GM19025 (cell line): ENCODE measurements at regions not wholly inside any gene's neighbourhood (a gene's known extent, or its start where the extent isn't known, plus 50 kb on each side); places are given as distances from the start of the nearest gene placed in this dataset.

Source experiments
- ATAC-seq: cut with Tn5 transposase; IDR thresholded peaks from one replicate; pipeline ENCODE4 v1.9.1; 2021; ENCODE audit warnings: mild to moderate bottlenecking, low read depth, moderate library complexity; ENCODE audit not compliant: unreplicated experiment

DNA sequence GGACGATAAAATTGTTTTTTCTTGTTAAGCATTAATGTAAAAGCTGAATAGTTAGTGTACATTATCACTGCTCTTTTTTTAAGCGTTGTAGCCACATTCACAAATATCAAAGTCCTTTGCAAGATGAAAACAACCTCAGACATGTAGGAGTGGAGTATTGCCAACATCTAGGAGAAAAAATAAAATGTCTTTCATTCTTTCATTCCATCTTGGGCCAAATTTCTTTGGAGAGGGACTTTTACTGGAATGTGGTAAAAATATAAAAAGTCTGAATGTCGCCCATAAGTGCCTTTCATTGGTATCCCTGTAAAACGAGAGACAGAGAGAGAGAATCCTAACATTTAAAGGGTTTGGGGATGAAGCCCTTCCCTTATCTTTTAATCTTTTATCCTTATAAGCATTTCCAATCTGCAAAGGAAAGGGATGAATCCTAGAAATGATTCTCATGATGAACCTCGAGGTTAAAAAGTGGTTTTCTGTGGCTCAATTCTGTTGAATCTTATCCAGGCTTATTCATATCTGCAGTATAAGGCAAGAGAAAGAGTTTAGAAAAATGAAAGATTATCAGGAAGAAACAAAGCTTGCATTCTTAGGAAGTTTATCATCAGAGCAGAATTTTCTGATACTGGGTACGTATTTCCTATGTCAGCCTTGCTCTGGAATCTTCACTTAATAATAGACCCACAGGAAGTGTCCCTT, 1031.7 kb downstream of the MCTP2 start:
- no peak for ATAC-seq

DNA sequence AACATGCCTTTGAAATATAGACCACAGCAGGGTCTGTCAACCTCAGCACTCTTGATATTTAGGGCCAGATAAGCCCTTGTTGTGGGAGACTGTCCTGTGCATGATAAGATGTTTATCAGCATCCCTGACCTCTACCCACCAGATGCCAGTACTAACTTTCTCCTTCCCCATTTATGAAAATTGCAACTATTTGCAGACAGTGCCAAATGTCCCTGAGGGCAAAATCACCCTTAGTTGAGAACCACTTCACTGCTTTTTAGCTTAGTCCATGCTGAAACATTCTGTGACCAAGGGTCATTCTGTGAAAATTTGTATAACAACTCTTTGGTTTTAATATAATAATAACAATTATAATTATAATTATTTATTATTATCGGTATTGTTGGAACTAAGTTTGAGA, 1032.4 kb downstream of the MCTP2 start:
- no peak for ATAC-seq

DNA sequence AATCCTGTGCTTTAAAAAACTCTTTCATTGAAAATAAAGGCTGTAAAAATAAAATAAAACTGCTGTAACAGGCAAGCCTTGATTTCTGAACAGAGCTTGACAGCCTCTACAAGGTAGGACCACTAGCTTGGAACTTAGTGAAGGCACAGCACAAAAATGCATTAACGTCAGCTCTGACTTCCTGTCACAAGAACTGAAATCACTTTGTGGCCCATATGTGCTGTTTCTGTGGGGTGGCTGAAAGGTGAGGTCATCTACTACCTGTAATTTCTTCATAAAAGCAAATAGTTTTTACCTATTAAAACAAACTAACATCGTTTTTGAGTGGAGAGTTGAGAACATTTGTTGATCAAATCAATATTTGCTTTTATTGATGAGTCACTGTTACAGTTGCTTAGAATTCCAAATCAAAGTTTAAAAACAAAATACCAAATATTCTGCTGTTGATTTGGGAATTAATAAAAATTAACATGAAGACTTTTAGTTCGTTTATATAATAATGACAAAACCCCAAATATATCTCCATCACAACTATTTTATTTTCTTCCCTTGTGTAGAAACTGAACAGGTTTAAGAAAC, 1034.1 kb downstream of the MCTP2 start:
- no peak for ATAC-seq

DNA sequence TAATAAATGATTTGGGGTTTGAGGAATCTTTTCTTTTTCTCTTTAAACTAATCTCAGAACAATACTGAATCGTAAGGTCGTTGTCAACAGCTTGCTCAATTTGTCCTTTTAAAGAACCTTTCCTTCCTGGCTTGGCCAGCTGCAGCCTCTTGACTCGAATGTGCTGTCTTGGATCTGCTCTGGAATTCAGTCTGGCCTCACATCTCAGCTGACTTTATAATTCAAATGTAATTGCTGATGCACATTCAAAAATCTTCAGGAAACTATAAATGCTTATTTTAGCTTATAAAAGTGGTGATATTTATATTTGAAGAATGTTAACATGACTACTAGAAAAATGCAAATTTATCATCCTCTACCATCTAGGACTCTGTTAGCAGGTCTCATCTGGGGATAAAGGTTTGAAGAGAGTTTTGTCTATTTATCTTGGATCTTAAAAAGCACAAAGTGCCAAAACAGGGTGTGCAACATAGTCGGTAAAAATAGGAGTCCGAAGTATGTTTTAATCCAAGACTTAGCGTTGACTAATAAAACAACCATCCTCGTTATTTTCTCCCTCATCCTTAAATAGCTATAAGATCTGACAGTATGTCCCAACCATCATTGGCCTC, 1035.2 kb downstream of the MCTP2 start:
- no peak for ATAC-seq

DNA sequence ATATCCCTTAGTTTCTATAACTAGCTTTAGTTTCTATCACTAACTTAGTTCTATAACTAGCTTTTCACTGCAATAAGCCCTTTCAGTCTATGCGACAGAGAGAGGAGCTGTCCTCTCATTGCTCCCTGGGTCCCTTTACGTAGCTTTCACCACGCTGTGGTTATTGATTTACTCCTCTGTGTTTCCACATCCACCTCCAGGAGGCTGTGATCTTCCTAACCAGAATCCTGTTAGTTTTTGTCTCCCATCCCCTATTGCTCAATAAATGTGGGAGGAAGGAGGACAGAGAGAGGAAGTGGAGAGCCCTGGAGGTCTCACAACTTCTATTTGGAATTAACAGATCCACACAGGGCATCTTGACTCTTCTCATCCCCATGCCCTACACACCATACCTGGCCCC, 1036.1 kb downstream of the MCTP2 start:
- no peak for ATAC-seq

DNA sequence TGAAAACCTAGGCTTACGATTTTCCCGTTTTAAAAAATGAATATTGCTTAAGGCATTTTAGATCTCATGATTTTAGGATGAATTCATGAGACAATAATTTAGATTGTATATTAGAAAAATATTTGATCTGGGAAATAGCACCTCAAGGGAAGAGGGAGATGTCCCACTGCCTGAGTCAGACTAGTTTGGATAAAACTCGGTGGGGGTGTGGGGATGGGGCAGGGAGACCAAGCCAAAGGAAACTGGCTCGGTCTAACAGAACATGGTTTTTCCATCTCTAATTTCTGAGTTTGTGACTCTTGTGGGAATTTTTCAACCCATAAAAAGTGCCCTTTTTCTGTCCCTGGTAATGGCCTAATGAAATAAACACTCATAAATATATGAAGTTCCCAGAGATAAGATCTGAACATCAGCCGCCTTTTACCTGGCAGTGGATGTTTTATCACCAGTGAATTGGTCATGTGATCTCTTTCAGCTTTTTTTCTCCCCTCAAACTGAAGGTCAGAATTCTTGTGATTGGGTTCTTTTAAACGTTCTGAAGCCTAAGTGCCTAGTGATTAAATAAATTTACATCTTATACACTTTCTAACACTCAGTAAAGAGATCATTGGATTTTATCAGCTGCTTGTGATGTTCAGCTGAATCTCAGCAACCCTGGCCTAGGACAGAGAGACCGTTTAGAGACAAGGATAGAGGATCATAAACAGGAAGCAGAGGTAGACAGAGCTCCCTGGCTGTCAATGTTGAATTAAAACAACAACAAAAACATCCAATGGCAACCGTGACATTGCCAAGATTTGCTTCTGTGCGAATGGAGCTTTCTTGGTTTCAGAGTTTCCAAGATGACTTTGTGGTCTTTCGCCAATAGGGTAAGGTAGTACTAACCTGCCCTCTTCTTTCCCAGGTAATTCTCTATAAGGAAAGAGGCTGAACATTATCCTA, 1038.2 kb downstream of the MCTP2 start:
- no peak for ATAC-seq

DNA sequence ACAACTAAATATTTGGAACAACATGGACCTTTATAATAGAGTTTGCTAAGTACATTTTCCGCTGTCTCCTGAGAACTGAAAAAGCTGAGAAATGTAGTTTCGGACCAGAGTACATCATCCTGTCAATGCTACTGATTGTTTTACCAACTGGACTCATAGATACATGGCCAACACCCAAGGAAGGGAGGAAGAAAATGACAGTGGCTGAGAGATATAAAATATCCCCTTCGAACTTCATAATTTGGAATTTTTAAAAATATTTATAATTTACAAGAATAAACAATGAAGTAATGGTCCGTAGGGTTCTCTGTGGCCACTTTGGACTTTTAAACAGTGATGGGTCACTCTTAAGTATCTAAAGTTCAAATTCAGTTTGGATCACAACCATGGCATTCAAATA, 1042.7 kb downstream of the MCTP2 start:
- no peak for ATAC-seq

DNA sequence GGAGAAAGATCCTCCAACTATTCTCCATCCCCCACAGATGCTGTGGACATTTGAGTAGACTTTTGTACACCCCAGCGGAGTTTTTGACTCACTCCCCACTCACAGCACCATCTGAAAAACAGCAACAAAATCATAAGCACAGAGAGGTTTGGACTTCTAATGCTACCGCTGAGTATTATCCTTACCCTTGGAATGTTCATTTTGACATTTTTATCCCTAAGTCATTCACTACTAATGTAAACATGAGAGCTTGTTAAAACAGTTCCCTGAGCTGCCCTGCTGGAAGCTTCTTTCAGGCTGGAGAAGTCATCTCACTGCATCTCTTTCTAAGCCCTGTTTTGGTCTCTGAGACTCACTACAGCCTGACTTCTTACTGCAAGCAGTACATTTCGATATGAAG, 1045.9 kb downstream of the MCTP2 start:
- ATAC-seq = no peak

DNA sequence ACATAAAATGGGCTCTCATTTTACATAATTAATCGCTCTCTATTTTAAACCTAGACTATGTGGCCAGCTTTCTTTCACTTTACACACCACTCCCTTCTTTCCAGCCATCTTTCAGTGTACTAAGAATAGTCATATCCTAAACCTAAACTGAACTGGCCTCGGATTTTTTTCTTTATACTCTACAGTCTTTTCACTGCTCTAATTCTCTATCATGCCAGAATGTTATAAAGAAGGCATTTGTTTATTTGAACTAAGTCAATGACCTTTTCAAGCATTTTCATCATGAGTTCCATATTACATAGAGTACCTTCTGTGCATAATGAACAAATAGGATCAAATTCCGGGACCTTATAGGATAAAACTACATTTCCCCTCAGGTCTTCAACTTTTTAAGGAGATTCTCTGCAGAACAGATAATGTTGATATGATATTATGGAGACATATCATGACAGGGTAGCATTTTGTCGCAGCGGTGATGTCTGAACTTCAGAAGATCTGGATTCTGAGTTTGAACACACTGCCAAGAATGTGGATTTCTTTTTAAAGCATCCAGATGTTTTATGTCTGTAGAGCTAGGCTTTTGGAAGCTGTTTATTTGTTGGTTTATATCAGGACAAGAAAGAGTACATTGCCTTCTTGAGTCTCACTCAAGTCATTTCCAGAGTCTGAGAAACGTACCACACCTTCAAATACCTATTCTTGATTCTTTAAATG, 1047.3 kb downstream of the MCTP2 start:
- ATAC-seq = no peak

DNA sequence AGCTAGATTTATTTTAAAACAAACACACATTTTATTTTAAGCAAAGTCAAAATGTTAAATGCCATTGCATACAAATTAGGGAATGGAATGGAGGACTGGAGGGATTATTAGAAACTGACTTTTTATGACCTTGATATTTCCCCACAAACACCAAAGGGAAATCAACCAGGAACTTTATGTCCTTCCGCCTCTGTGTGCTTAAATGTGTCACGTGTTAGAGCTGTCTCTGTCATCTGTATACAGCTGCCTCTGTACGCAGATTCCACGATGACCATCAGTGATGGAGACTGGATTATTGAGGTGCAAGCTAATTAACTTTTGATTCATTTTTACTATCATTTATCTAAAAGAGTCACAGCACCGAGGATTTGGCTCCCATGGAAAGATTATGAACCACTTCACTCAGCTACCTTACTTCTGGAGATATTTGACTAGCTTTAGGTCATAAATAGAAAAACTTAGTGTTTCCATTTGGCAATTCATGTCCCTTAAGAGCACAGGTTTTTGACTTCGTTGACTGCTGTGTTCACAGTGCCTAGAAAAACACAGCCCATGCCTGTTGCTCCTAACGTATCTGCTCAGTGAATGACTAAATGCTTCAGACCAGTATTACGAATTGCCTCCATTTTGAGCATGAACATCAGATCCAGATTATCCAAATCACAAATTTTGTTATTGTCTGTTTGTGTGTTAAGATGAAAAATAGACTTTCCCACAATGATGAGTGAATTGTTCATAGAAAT, 1048.1 kb downstream of the MCTP2 start:
- ATAC-seq = no peak

DNA sequence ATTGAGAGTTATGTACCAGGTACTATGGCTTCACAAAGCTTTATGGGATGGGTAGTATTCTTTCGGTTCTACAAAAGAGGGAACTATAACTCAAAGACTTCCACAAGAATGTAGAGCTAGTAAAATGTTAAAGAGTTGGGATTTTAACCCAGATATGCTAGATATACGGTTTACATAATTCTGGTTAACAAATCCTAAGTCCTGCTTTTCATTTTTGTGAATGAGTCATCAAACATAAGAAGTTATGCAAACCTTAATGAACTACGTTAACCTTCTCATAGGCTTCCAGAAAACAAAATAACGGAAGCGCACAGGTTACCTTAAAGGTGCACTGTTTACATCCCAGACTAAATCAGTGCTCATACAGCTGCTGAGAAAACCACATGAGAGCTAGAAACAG, 1049.3 kb downstream of the MCTP2 start:
- no peak for ATAC-seq

DNA sequence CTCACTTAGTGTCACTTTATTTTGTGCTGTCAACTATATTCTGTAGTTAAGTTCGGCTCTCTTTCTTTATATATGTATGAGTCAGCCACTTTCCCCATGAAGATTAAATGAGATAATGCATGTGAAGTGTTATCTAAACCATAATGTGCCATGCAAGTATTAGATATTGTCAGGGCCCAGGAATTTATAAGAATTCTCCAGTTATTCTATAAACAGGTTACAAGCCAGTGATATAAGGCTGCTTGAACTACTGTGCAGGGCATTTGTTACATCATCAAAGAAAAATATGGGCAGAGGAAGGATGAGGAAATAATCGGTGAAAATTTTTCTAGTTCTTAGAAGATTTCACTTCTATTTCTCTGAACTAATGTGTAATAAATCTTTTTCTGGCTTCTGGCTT, 1049.0 kb upstream of the NR2F2 start:
- no peak for ATAC-seq

DNA sequence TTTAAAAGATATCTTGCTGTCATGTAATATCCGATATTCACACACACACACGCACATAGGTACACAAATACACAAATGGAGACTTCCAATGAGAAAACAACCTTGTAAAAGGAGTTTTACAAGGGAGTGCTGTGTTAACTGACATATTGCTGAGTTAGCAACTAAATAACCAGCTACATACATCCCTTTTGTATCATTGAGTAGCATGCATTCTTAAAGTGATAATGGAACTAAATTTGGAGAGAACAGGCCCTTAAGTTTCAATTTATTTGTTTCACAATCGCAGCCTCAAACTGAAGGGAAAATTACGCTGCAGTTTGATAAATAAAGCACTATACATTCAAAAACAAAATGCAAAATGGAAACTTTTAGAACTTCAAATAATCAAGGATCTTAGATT, 1046.0 kb upstream of the NR2F2 start:
- no peak for ATAC-seq

DNA sequence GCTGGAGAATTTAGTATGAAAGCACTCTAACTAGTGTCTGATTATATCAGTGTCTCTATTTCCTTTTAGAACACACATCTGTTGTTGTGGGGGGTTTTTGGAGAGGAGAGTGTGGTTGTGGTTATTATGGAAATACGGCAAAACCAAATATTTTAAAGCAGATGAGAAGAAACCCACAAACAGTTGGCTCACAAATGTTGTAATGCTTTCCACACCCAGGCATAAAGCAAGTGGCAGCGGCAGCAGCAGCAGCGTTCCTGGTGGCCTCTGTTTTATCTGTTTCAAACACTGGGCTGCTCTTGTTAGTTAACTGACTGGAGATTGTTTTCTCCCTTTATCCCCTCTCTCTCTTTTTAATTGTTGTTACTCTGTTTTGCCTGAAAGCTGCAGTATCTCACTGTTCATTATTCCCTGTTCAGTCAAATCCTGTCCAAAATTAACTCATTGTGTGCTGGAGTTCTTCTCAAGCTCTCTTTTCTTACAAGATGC, 1045.5 kb upstream of the NR2F2 start:
- ATAC-seq = no peak

DNA sequence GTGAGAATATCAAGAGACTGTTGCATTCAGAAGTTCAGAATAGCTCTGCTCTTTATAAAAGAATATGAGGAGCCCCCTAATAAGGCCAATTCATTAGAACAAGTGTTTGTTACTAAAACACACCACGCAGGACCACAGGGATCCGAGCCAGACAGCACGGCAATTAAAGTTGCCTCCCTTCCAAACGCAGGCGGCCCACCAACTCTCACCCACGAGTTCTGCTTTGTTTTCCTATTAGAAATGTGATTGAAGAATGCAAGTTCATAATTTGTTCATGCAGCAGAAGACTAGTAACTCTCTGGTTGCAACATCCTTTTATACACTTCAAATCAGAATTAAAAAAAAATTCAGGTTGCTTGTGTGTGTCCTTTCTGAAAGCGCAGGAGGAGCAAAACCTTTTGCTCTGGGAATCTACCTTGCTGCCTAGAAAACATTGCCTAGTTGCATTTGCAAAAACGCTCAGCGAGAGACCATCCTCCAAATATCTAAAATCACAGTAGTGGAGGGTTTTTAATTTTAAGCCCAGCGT, 1044.1 kb upstream of the NR2F2 start:
- no peak for ATAC-seq

DNA sequence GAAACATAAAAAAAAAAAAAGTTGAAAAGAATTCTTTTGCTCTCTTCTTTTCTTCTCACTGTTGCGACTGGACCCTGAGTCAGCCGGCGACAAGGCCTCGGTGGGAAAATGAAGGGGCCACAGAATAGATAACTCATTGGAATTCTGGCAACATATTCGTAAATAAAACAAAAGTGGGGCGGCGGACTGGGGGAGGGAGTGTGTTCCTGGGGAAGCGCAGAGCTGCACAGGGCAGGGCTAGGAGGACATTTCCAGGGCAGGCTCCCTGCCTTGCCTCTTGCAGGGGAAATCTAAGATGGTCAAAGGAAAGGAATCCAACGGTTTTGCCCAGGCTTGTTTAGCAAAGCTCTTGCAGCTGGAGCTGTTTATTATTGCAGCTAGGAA, 1042.8 kb upstream of the NR2F2 start:
- ATAC-seq = no peak

DNA sequence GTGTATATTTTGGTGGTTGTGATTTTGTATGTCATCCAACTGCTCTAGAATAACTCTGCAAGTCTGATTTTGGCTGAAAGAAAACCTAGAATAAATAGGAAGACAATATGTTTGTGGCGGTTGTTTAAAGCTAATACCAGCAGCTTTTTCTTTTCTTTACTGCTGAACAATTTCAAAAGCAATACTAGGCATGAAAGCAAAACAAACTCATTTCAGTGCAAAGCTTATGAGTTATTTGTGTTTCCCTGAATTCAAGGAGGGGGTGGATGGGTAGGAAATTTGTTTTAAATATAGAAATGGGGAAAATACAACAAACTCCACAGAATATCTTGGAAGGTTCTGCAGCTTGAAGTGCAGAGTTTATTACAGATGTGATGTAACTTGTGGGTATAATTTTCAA, 1041.9 kb upstream of the NR2F2 start:
- no peak for ATAC-seq

DNA sequence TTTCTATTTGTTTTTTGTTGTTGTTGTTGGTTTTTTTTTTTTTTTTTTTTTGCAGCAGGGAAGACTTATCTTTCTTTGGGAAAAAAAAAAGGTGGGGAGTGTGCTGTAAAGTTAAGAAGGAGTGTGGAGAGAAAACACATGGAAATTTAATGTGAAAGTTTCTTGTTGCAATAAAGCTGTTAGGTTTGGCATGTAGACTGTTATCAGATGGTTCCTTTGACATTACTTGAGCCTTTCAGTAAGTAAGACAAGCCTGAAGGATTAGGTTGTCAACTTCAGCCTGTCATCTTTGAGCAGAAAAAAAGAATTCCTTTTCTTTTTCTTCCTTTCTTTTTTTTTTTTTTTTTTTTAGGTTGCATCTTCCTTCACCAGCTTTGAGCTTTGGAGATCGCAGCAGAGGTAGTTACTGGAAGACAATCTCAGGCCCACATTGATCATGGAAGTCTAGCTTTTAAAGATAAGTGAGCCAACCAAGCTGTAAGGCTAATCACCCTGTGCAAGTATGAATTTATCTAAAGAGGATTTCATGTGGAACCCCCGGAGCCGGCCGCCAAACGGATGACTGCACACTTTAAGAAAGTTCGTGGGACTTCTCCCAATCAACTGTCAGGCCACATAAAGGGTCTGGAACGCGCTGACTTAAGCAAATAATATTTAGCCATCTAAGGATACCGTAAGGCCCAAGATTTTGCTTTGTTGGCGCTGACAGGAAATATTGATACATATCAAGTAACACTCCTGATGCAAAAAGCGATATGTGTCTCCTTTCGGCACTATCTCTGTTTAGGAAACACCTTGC, 1040.1 kb upstream of the NR2F2 start:
- ATAC-seq = no peak
